HG03442 (cell line): ENCODE measurements at regions not wholly inside any gene's neighbourhood (a gene's known extent, or its start where the extent isn't known, plus 50 kb on each side); places are given as distances from the start of the nearest gene placed in this dataset.

Experiments used
- ATAC-seq: cut with Tn5 transposase; IDR thresholded peaks from one replicate; pipeline ENCODE4 v1.9.1; 2021; ENCODE audit warnings: mild to moderate bottlenecking, moderate library complexity; ENCODE audit not compliant: unreplicated experiment

DNA sequence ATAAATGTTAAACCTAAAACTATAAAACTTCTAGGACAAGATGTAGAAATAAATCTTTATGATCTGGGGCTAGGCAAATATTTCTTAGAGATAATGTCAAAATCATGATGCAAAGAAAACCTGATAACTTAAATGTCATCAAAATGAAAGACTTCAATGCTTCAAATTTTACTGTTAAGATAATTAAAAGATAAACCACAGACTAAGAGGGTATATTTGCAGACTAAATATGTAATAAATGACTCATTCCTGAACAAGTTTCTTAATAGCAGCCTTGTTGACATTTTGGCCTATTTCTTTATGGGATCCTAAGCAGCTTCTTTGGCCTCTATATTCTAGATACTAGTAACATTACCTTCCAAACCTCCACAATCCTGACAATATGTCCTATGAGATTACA is 2878.3 kb upstream of the PCDH20 start:
- ATAC-seq: no peak

DNA sequence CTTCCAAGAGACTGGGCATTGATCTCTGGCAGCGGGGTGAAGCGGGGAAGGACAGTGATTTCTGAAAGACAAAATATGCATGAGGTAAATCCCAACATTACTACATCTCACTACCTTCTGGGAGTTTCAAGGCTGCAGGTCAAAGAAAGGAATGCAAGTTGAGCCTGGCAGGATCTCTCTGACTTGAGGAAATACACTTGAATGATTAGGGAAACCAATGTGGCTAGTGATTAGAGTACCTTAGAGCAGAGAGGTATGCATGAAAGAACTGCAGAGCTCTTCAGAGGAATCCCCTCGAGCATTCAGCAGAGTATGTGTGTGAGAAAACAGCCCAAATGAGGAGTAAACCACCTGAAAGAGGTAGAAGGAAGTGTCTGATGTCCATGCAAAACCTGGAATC is 2874.1 kb upstream of the PCDH20 start:
- ATAC-seq: no peak

DNA sequence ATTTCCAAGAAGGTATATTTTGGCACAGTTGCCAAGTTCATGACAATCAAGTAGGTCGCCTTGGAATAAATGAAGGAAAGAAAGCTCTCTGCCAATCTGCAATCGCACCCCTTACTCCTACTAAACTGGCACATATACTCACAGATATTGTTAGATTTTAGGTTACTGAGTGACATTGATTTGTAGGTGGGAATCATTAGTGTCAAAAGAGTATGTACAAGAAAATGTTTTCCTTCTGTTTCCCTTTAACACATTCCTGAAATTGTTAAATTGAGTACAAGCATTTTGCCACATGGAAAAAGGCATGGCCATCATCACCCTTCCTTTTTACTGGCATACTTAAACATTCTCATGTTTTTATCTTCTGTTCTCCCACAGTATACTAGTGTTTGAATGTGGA is 2868.3 kb upstream of the PCDH20 start:
- no peak for ATAC-seq

DNA sequence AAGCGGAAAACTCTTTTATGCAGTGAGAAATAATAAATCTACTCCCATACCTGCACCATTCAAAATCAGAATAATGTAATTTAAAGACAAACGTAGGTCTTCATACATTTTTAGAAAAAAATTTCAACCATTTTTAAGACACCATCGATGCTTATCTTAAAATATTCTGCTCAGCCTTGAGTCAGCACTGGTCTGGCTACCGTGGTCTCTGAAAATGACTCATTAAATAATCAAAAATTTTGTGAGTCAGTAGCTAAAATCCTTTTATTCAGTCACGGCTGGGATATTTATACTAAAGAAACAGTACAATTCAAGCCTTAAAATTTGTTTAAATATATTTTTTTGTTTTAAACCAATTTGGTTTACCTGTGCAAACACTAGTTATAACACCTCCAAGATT is 2862.8 kb upstream of the PCDH20 start:
- ATAC-seq: no peak

DNA sequence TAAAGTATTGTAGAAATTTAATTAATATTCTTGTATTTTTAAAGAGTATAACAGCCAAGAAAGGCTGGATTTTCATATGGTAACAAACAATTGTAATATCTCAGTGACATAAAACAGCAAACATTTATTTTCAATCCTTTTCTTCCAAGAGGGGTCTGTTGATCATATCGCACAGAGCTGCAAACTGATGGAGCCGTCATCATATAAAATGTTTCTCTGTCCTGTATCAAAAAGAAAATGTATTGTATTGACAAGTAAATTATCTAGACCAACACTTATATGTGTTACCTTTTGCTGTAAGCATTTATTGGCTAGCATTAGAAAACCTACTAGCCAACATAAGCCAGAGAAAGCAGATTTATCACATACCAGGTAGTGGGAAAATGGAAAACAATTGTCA is 2861.4 kb upstream of the PCDH20 start:
- no peak for ATAC-seq

DNA sequence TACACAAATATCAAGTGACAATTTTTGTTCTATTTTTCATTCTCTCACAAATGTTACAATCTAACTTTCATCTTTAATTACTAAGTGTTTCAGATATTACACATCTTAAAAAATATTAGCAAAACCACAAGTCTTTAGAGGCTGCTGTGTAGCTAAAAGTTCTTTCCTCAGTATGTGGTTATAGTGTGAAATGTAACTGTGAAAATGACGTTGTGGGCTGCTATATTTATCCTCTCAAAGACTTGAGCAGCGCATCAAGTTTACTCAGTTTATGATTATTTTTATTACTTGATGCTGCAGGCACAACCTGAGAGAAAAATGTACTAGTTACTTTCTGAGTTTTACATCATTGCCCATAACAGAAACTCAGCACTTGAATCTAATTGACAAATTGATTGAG is 2860.6 kb upstream of the PCDH20 start:
- ATAC-seq: no peak

DNA sequence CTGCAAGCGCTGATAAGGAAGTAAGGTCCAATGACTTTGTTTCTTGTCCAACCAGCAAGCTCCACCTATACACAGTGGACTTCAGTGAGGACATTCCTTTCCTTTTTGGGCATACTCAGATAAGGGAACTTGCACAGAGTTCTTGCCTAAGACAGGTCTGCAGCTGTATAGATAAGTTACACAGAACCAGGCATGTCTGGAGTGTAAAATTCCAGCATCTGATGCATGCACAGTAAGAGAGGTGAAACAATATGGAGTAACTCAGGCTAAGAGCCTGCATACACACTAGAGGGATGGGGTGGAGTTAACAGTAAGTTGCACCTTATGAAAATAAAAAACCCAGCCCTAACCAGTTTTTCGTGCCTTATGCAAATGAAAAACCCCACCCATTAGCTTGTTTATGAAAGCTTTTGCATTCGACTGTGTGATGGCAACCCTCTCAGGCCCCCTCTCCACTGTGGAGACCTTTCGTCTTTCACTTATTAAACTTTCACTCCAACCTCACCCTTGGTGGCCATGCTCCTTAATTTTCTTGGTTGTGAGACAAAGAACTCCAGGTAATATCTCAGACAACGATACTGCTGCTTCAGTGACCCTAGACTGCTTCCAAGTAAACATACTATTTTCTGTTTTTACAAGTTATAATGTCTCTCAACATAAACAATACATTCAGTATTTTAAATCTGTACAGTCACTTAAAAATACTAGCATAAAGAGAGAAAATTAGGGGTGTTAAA is 2859.0 kb upstream of the PCDH20 start:
- ATAC-seq: no peak

DNA sequence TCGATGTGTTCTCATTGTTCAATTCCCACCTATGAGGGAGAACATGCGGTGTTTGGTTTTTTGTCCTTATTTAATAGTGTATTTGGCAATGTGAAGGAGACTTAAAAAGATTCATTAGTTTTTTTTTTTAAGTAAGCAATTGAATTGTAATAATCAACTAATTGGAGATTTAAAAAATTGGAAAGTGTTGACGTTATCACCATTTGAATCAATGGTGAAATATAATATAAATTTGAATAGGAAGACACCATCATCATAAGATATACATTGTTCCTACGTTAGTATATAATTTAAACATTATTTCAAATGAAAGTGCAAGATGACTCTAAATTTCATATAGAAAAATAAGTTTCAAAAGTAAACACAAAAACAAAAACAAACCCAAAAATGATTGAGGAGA is 2858.1 kb upstream of the PCDH20 start:
- no peak for ATAC-seq

DNA sequence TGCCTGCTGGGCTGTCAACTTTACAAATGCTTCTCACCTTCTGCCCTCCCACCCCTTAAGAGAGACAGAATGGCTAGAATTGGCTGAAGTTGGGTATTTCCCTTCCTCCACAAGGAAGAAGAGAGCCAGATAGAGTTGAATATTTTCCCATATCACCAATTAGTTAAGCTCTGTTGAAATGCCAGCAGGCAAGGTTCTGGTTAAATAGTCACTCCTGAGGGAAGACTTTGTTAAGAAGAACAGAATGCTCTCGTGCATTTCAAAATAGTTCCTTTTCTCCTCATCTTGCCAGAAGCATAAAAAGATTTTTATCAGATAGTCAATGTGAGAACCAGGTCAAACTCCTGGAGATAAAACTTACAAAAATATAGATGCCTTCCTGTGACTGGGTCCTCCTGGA is 2857.0 kb upstream of the PCDH20 start:
- no peak for ATAC-seq

DNA sequence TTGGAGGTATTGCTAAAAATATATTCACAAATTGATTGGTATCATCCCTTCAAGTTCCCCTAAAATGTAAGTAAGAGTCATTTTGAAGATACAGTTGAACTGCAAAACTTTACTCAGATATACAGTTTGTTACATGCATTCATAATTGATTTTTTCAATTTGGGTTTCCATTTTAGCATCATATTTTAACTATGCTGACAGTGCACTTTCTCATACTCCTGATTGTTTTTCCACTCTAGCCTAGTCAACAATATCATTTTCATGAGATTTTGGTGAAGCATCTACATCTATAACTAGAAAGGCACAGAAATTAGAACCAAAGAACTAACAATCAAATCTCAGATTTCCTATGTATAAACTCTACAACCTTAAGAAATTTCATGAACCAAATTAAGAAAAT is 2850.4 kb upstream of the PCDH20 start:
- no peak for ATAC-seq

DNA sequence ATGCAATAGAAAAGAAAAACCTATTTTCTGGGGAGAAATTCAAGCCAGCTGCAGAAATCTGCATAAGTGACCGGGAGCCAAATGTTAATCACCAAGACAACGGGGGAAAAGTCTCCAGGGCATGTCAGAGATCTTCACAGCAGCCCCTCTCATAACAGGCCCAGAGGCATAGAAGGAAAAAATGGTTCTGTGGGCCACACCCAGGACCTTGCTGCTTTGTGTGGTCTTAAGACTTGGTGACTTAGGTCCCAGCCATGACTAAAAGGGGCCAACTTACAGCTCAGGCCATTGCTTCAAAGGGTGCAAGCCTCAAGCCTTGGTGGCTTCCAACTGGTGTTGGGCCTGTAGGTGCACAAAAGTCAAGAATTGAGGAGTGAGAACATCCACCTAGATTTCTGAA is 2847.6 kb upstream of the PCDH20 start:
- no peak for ATAC-seq

DNA sequence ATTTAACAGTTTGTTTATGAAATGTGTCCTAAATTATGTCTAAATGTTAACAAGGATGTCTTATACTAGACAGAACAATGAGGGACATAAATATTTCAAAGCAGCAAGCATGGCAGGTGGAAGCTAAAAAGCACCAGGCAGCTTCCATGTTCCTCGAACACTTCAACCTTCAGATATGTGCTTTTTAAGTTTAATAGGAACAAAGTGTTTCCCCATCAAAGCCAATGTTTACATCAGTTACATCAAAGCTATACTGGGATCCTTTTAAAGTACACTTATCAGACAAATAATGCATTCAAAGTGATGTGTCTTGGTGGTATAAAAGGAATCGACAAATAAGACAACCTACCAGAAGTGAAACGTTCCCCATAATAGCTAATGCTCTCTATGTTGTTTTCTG is 2841.1 kb upstream of the PCDH20 start:
- ATAC-seq: no peak

DNA sequence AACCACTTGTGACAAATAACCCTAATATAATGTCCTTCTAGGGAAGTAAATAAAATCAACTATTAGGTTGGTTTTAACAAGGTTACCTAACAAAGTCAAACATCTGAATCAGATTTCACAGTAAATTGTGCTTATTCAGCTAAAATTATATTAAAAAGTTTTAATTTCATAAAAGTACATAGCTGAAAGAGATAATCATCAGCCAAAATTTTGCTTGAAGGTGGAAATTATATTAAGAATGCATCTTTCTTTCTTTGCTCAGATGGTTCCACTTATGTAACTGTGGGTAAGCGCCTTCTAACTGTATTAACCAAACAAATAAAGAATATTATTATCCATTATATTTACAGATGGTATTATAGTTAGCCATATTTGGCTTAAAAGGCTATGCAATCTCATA is 2840.3 kb upstream of the PCDH20 start:
- no peak for ATAC-seq

DNA sequence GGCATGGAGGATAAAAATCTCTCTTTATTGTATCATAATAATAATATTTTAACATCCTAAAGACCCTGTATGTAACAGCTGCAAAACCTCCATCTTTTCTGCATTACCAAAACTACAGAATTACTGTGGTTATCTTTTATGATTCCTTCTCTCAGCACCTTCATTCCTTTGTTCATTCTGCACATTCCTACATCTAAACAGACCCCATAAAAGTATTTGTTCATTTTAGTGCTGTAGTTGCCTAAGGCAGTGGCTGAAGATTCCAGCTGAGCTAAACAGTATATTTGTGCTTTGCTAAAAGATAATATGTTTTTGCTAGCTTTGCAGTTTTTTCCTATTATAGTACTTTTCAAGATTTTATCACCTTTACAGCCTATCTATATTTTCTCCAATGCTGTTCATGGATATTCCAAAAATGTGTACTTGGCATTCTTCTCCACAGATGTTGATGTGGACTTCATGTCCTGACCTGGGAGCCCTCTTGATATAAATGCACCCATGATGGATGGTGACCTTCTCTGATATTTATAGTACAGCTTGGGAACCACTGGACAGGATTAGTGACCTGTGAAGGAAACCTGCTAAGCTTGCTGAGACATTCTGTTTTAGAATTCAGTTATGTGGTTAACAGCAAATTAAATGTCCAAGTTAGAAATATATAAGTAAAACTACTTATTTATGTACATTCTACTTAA is 2832.9 kb upstream of the PCDH20 start:
- ATAC-seq: no peak

DNA sequence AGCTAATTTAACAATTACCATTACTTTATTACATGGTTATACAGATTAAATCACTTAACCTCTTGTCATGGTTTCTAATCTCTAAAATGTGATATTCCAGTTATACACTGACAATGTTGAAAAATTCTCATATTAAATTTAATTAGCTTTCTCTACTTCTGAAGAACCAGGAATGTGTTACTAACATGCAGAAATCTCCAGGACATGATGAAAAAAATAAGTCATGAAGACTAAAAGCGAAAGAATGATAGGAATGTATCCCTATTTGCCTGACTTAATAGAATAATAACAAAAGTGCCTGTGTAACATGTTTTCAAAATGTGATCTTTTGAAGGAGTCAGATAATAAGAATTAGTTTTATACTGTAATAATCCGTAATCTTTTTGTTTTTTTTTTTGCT is 2823.7 kb upstream of the PCDH20 start:
- ATAC-seq: no peak

DNA sequence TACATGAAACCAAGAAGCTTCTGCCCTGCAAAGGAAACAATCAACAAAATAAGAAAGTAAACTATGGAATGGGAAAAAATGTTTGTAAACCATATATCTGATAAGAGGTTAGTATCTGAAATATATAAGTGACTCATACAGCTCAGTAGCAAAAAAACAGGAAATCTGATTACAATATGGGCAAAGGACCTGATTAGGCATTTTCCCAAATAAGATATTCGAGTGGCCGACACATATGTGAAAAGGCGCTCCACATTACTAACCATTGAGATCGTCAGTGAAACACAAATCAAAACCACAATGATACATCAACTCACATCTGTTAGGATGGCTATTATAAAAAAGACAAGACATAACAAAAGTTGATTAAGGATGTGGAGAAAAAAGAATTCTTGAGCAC is 2818.6 kb upstream of the PCDH20 start:
- ATAC-seq: no peak

DNA sequence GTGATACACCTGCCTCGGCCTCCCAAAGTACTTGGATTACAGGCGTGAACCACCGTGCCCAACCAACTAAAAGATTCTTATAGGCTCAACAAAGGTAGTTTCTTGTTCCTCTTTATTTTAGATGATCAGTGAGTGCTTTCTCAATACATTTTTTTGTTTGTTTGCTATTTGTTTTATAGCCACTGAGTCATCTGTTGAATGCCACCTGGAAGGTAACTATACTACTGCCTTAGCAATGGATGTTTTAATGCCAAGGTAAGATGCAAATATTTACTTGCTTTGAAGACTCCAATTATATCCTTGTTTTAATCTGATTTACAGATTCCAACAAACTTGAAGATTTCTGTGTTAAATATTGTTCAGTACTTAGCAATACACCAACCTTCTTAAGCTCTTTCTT is 2807.4 kb upstream of the PCDH20 start:
- ATAC-seq: no peak

DNA sequence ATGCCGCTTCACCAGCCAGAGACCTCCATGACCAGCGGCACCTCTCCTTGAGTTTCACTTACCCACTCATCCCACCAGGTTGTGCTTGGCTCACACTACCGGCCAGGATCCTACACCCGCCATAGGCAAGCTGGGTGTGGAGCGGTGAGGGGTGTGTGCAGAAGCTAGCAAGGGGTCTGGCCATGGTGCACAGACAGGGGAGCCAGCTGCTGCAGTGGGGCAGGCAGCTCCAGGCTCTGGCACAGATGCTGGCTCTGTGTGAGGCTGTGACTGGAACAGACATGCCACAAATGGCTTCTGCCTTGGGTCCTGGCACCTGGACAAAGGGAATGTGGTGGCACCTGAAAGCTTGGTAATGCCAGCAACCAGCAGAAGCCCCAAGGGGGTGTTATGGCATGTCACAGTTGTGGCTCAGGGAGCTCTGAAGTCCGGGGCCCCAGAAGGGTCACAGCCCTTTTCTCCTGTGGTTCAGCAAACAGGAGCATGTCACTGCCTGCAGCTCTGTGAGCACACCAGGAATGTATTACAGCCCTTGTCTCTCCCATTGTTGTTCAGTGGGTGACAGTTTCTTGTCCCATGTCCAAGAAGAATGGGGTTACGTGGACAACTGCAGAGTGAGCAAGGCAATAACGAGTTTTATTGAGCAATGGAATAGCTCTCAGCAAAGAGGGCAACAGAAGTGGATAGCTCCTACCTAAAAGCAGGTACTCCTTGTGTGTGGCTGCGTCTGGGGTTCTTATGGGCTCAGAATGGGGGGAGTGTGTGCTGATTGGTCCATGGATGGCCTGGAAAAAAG is 2791.0 kb upstream of the PCDH20 start:
- ATAC-seq: no peak

DNA sequence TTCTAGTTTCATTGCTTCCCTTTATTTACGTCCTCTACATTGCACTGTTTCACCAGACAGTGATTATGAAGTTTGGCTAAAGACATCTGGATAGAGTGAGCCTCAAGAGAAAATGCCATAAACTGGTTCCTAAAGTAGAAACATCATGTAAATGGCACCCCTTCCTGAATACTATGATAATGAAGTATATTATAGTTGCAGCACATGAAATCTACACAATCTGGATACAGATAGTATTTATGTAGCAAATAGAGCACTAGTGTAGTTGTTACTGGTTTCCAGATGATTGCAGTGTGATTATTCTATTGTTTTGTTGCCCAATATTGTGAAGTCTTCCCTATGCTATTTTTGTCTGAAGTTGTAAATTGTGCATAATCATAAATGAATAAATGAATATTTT is 2786.9 kb upstream of the PCDH20 start:
- ATAC-seq: no peak

DNA sequence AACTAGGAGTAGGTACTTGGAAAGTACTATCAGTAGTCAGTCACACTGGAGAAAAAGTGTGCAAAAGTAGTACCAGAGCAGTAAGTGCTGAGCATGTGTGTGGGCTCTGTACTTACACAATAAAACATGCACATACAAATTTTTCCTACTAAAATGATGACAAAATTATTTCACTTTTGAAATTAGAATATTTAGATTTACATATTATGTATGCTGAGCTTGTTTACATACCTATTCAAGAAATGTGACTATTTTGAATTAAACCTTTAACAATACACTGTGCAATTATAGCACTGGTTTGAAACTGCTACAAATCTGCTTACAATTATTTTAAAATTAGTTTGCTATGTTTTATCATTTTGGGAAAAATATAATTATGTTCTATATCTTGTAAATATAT is 2781.6 kb upstream of the PCDH20 start:
- no peak for ATAC-seq

DNA sequence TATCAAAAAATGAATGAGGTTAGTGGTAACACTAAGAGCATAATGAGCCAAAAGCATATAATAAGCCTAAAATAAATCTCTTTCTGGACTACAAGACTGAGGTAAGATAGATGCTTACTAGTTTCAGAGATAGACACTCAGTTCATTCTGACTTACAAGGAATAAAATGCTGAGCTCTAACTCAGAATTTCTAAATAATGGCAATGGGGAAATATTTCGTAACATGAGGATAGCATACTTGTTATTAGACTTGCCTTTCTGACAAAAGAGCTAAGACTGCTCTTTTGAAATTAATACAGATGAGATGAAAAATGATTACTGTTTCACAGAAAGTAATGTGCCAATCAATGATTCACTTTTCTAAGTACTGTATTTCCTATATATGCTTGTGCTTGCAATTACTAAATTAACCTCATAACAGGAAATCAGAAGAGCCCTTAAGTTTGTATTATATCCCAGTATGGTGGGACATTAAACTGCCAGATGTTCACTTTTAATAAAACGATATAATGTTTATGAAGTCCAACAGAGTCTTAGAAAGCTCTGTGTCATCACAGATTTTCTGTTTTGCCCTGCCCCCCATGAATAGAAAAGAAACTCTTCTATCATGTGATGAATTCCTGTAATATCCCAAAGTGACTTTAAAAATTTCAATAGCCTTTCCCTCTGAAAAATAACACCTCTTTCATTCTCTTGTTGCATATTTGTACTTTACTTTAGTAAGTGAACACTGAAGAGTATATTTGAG is 2771.0 kb upstream of the PCDH20 start:
- ATAC-seq: no peak
